ENCODE measurements at regions not wholly inside any gene's neighbourhood (a gene's known extent, or its start where the extent isn't known, plus 50 kb on each side); places are given as distances from the start of the nearest gene placed in this dataset.
"Not testable (repeated sequence)": the region's sequence is repeated elsewhere in the genome, so short reads cannot be mapped to it uniquely, and the experiment has no call there.

DNA sequence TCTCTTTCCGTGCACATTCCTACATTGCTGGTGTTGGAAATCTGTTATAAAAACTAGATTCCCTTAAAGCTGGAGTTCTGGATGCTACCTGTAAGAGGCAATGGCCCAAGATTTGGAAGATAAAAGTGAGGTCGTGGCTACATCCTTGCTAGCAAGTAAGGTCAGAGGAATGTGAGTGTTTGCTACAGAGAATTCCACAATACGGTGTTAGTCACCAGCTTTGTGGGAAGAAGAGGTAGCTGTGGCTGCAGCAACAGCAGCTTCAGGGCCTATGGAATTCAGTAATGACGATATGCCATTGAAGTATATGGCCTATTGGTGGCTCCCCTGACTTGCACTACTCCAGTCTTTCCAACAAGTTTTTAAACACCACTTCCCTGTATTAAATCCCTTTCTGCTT, 227.7 kb upstream of the TMEM260 start:
- no peak for DNase-seq

DNA sequence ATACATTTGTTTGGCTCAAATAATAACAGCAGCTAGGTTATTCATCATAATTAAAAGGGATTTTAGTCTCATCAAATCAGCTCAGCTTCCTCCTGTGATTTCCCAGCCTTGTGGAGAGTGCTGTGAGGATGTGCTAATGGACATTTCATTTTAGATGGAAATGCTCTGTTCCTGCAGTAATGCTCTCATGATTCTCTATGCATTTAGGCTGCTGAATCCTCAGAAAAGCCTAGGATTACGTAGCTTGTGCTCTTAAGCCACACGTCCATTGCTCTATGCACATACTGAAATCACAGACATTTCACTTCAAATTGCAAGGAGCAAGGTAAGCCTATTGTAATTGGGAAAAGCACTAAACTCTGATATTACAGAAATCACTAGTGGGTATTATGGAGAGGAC, 226.6 kb upstream of the TMEM260 start:
- DNase-seq = no peak

DNA sequence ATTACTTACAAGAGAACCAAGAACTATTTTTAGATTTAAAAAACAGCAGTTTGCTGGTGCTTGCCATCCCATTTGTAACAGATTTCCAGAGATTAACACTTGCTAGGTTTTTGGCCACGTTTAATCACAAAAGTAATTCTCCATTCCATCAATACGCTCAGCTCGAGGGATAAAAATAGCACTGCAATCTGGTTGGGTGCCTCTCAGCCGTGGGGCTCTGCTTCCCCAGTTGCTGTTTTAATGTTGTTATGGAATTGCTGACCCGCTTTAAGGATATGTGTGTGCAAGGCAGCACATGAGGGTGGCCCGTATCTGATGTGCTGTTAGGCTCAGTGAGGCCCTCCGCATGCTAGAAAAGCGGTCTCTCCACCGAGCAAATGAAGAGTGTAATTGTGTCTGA, 222.2 kb upstream of the TMEM260 start:
- DNase-seq = no peak

DNA sequence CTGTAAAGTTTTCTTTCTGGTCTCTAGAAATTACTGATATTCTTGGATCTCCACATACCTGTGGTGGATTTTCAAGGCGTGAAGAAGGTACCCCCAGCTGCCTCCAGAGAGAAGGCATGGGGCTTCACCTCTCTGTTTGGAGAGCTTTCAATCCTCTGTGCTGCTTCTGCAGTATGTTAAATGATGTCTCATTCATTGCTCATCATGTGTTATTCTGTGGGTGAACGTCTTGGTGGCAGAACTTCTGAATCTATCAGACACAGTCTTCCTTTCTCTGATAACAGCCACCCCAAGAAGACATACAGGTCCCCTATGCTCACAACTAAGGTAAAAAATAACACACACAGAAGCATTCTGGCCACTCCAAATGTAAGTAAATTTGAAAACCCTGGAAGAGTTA, 221.3 kb upstream of the TMEM260 start:
- no peak for DNase-seq

DNA sequence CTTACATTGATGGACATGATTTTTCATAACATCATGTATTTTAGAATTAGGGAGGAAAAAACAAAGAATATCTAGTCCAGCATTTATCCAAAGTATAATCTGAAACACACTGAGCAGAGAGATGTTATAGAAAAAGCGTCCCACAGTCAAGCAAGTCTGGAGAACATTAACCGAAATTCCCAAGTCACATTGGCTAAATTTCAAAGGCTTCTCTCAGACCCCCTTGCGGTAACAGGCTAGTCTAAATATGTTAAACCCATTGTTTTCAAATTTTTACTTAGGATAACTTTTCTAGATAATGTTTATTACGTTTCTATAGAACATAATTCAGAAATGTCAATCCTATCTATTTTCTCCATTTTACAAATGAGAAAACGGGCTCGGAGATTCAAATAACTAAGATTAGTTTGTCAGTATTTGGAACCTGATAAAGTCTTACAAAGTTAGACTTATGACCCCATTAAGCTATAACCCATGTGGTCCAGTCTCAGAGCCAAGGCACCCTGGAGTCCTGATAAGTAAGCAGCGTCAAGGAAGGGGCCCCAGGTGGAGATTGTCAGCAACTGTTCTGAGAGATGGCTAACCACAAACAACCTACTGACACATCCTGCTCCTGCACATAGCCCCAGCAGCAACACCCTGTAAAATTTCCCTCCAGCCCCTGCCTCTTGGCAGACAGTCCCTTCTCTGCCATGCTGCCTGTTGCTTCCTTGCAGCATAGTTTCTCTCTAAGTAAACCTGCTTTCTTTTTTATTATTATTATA, 220.6 kb upstream of the TMEM260 start:
- DNase-seq = no peak

DNA sequence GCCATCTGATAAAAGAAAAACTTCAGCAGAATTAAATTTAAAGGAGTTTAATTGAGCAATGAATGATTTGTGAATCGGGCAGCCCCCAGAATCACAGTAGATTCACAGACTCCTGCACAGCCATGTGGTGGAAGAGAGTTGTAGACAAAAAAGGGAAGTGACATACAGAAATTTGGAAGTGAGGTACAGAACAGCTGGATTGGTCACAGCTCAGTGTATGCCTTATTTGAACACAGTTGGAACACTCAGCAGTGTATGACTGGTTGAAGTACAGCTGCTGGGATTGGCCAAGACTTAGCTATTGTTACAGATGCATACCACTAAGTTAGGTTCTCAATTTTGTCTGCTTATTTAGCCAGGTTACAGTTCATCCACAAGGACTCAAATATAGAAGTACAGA, 213.9 kb upstream of the TMEM260 start:
- not testable (repeated sequence) for DNase-seq

DNA sequence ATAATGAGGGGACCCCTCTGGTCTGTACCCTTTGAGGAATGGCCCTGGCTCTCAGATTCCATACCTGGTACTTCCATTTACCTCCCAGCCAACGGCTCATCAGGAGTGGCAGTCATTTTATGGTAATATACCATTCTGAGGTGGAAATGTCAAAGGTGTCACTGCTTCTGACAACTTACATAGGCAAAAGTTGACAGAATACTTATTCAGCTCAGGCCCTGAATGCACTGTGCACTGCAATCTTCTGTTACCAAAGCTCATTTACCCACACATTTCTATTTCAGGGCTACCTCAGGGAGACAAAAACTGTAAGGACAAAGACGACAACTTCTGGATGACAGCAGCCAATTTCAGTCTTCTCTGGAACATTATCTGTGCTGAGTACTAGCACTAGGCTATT, 212.2 kb upstream of the TMEM260 start:
- DNase-seq = no peak

DNA sequence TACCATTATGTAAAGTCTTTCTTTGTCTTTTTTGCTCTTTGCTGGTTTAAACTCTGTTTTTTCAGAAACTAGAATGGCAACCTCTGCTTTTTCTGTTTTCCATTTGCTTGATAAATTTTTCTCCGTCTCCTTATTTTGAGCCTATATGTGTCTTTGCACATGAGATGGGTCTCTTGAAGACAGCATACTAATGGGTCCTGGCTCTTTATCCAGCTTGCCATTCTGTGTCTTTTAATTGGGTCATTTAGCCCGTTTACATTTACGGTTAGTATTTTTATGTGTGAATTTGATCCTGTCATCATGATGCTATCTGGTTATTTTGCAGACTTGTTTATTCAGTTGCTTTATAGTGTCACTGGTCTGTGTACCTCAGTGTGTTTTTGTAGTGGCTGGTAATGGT, 207.9 kb upstream of the TMEM260 start:
- no peak for DNase-seq

DNA sequence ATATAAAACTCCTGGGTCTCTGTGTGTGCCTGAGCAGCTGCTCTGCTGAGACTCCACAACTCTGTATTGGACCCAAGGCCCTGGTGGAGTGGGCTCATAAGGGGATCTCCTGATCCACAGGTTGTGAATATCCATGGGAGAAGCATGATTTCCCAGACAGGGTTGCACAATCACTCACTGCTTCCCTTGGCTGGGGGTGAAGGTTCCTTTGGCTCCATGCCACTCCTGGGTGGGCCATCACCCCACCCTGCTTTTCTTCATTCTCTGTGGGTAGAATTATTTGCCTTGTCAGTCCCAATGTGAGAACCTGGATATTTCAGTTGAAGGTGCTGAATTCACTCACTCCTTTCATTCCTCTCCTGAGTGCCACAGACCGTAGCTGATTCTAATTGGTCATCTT, 205.2 kb upstream of the TMEM260 start:
- no peak for DNase-seq

DNA sequence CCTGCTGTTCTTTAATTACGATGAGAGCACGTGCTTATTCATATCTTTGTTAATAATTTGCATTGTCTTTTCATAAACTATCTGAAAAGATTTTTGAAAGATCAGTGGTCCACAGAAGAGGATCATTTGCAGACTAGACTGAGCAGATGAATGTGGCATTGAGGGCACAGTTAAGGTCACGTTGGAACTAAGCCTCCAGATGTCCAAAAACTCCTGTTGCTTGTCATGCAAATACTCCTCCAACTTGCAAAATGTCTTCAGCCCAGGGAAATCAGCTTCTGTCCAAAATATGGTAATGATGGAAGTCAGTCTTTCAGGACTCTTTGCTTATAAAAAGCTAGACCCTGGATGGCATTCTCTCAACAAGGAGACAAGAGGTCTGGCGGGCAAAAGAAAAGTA, 201.6 kb upstream of the TMEM260 start:
- no peak for DNase-seq

DNA sequence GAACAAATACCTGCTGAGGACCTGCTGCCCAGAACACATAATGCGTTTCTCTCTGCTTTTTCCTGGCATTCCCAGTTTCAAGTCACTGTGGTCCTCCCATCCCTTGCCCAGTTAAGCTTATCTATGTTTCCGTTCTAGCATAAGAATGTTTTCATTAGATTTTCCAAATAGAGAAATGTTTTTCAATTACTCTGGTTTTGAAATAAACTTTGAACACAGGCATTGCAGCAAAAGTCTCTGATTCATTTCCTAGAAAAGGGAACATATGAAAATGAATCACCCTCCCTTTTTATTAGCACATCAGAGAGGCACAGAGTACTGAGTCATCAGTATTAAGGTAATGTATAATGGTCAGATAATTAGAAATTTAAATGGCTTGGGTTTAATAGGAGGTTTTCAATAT, 201.1 kb upstream of the TMEM260 start:
- no peak for DNase-seq

DNA sequence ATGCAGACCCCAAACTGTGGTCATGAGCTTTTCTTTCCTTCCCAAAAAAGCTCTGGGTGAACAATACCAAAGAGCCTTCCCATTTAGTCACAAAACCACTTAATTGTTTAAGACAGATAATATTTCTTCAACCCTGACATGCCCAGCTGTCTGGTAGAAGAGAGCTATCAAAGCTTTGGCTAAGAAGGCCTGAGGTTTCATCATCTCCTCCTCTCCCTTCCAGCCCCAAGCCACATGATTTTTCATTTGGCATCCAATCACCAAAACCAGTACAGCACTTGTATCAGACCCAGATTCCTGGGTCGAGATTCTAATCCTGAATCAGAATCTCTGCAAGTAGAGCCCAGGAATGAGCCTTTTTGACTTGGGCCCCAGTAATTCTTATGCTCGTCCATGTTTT, 199.6 kb upstream of the TMEM260 start:
- DNase-seq = no peak

DNA sequence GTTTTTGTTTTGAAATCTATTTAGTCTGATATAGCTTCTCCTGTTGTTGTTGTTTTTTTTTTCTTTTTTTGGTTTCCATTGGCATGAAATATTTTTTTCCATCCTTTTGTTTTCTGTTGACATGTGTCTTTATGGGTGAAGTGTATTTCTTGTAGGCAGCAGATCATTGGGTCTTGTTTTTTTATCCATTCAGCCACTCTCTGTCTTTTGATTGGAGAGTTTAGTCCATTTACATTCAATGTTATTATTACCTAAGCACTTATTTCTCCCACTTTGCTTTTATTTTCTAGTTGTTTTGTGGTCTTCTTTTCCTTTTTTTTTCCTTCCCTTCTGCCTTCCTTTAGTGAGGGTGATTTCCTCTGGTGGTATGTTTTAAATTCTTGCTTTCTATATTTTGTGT, 193.6 kb upstream of the TMEM260 start:
- no peak for DNase-seq

DNA sequence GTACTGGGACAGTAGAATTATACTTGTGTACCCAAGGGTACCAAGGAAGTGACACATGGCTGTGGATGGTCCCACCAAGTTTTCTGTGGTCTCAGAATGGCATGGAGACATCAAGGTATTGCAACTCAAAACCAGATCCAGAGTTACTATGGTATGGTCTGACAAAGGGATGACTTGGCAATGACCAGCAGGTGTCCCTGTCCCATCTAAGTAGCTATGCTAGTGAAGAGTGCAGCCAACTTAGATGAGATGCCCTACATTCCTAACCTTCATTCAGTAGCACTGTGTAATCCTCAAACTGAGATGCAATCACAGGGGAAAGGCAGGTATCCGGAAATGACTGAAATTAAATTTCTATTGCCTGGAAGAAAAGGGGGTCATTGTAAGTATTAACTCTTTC, 188.7 kb upstream of the TMEM260 start:
- DNase-seq = no peak

DNA sequence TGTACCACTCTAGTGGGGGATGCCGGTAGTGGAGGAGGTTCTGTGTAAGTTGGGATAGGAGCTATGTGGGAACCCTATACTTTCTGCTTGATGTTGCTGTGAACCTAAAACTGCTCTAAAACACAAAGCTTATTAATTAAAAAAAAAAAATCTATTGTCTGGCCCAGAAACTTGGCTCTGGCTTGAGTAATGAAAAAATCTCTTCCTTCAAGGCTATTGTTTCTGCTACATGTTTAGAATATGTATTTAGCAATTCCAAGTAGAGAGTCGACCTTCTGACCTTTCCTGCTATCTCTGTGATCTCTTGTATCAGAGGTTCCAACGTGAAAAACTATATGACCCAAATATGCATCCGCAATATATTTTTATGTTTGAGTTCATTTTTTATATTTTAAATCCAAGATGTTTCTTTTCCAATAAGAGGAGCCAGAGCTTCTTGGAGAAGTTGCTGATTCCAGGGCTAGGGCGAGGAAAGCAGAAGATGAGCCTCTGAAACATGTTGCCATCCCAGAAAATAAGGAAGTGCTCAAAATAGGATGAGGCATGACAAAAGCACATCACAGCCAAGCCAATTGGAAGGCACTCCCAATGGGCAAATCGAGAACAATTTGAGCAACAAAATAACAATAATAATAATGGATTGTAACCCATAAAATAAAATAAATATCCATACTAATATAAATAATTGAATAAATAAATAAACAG, 184.6 kb upstream of the TMEM260 start:
- no peak for DNase-seq

DNA sequence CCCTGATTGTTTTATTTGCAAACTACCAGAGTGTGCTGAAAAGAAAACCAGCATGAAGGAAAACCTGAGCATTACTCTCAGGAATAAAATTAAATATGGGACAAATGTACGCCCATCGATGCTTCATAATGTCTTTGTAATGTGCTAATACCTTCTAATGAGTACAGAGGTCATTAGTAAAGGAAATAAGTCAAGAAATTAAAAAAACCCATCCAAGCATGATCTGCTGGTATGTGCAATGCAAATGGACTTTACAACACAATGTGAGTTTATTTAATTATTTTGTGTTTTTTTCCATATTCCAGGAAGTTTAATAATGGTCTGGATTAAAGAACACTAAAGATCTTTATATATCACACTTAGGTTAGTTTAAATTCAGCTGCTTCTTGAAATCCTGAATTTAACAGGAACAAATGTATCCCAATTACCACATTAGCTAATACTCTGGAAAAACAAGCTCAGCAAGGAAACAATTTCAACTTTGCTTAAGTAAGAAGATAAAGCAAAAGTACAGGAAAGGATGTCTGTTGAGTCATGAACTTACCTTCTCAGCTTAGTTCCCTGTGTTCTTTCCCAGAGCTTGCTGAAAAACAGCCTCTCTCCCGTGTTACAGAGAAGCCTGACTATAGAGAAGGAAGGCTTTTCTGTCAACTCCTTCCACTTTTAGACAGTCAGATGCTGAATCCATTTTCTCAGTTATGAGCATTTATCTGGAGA, 179.3 kb upstream of the TMEM260 start:
- DNase-seq = no peak

DNA sequence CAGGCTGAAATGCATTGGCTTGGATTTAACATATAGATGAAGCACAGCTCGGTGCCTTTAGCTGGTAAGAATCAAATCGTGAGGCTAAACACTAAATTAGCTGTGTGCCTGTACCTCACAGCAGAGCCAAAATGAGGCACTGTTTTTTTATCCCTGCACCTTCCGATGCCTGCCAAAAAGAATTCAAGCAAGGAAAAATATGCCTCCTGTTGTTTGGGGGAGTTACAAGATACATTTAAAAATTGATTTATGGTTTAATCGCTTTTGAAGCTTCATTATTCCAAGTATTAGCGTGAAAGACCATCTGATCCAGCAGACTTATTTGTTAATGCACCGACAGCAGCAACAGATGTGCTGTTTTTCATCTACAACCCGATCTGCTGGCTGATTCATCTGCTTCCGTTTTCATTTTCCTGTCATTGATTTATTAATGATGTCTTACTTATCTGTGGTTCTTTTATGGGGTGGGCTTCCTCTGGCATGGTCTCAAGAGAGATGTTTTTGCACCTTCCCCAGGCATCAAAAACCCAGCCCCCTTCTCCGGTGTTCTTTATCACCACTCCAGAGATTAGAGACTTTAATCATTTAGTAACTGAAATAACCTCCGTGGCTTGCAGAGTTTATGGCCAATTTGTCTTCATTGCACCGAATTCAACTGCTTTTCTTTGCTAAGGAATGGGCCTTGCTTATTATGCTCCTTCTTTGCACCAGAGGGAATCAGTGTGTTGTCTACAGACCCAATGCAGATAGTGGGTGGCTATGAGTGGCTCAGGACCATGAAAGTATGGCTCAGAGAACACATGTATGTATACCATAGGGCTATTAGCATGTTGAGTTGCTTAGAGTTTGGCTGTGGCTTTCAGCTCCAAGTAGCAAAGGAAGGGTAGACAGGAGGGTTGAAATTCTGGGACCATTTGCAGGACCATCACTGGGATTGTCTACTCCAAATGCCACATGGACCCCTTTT, 166.8 kb upstream of the TMEM260 start:
- DNase-seq = no peak

DNA sequence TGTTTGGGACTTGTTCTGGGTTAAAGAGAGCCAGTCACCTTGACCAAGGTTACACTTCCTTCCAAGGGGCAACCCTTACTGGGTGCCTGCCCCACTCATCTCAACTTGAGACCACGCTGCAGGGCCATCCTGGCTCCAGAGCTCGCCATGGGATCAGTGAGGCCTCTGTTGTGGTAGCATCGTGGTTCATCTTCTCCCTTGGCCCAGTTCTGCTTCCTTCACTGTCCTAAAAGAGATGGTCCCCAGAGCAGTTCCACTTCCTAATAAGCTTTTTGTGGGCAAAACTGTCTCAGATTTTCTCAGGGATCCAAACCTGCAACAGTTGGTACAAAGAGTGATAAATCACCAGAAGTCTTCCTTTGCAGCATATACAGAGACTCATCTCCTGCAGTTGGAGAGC, 165.9 kb upstream of the TMEM260 start:
- DNase-seq = no peak

DNA sequence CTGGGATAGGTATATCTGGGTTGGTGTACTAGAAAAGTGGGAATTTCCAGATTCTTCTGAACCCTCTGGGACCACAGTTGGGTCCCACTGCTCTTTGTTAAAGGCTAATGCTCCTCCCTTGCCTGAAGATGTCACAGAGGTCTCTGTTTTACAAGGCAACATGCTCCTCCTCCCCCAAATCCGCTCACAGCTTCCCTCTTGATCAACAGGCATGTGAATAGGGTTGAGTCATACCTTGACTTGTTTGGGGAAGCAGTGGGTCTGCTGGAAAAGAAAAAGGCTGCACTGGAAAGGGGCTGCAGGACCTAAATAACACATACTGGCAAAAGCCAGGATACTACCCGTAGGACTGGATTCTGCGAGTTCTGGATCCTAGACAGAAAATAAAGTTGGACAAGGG, 165.4 kb upstream of the TMEM260 start:
- no peak for DNase-seq

DNA sequence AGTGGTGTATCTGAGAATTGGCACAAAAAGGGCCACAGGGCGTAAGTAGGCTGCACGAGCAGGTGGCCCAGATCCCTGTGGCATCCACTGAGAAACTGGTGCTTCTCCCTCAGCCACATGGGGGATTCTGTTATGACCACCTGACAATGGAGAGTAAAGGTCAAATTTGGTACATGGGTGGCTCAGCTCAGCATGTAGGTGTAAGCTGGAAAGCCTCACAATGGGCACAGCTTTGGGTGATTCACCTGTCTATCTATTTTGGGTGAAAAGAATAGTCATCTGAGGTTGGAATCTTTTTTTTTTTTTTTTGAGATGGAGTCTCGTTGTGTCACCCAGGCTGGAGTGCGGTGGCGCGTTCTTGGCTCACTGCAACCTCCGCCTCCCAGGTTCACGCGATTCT, 163.4 kb upstream of the TMEM260 start:
- no peak for DNase-seq

DNA sequence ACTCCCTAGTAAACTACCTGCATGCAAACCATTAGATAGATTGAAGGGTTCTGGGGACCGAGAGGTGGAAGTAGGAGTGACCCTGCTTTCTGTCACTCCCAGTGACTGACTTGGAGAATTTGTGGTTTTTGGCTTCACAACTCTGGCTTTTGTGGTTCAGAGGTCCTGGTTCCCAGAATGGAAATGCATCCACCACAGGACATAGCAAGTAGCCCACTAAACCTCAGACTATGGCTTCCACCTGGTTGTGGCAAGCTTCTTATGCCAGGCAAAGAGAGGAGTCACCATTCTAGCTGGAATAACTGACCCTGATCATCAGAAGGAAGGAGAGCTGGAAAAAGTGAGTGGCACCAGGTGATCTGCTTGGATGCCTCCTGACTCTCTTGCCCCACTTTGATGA, 162.4 kb upstream of the TMEM260 start:
- no peak for DNase-seq

DNA sequence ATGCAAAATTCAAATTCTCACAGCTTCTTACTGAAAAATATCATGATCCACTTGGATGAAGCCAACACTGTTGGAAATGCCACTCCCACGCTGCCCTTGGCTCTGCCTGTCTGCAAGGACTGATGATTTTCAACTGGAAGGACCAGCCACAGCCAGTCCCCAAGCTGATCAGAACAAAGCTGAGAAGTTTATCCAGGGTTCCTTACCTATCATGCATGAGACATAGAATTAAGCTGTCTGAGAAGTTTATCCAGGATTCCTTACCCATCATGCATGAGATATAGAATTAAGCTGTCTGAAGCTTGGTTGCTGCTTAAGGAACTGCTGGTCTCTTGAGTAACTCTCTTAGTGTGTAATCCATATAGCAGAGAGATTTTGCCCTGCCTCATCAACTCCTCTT, 159.8 kb upstream of the TMEM260 start:
- no peak for DNase-seq

DNA sequence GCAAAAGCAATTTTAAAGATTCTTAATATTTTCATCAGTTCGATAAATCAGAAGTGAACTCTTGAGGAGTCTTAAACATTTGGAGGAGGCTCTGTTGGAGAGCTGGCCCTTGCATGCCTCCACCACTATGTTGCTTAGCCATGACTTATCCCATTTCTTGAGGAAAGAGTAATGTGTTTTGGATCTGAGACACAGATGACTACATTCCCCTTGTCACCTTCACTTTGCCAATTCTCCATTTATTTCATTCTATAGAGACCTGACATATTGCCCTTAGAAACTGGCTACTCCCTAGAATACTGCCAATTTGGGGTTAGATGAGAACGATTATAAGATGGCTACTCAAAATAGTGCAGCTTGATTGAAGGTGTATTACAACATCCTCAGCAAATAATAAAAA, 157.4 kb upstream of the TMEM260 start:
- DNase-seq = no peak
